Transverse colon (tissue), 4 donors: ENCODE measurements at regions not wholly inside any gene's neighbourhood (a gene's known extent, or its start where the extent isn't known, plus 50 kb on each side); places are given as distances from the start of the nearest gene placed in this dataset.
"Not testable (repeated sequence)": the region's sequence is repeated elsewhere in the genome, so short reads cannot be mapped to it uniquely, and the experiment has no call there.

Source experiments
- DNase-seq: peaks from one replicate; pipeline ENCODE4 v3.0.0-alpha.2; 2019
- H3K27ac ChIP-seq, 4 donors: fragments of 200-600 bp; sonication (generic); 2 replicates each; pipeline ENCODE4 v1.5.1; 2016 to 2018; ENCODE audit warnings: inconsistent platforms in 4 of 4
- H3K27me3 ChIP-seq: fragments of 200-600 bp; sonication (generic); 2 replicates; pipeline ENCODE4 v1.5.1; 2017; ENCODE audit warnings: inconsistent platforms
- H3K36me3 ChIP-seq, 4 donors: fragments of 200-600 bp; sonication (generic); 2 replicates each; pipeline ENCODE4 v1.5.1; 2017 to 2019; ENCODE audit warnings: inconsistent platforms in 4 of 4
- H3K4me1 ChIP-seq, 4 donors: fragments of 200-600 bp; sonication (generic); 2 replicates each; pipeline ENCODE4 v1.5.1; 2017 to 2020; ENCODE audit warnings: inconsistent platforms in 4 of 4
- H3K4me3 ChIP-seq, 4 donors: fragments of 200-600 bp; sonication (generic); 1 replicate in 1 of 4; 2 replicates in 3 of 4; pipeline versions ENCODE4 v1.5.1 to v1.6.1; 2017 to 2019; ENCODE audit warnings: inconsistent platforms in 4 of 4
- H3K9me3 ChIP-seq, 2 donors: fragments of 200-600 bp; sonication (generic); 2 replicates each; pipeline ENCODE4 v1.5.1; 2017 to 2019; ENCODE audit warnings: inconsistent platforms in 2 of 2
- CTCF ChIP-seq, 5 experiments: fragments of 200-600 bp in 3 of 5; fragments of 450-650 bp in 2 of 5; sonication (generic) in 3 of 5; IDR thresholded peaks; 1 replicate in 2 of 5; 2 replicates in 3 of 5; pipeline ENCODE4 v1.5.1; 2016 to 2017; ENCODE audit warnings: antibody characterized with exemption in 5 of 5, inconsistent platforms in 3 of 5, mild to moderate bottlenecking in 2 of 5, moderate library complexity in 1 of 5
- EP300 ChIP-seq: sonication (generic); formaldehyde crosslinking; IDR thresholded peaks from one replicate; pipeline ENCODE4 v1.6.1; 2017; ENCODE audit warnings: antibody characterized with exemption, low read depth
- POLR2A ChIP-seq: fragments of 450-650 bp; IDR thresholded peaks from one replicate; pipeline ENCODE4 v1.6.1; 2016; ENCODE audit warnings: antibody characterized with exemption, mild to moderate bottlenecking, moderate library complexity
- POLR2AphosphoS5 ChIP-seq, 3 donors: sonication (generic); formaldehyde crosslinking; IDR thresholded peaks; one replicate each; pipeline ENCODE4 v1.6.1; 2016; ENCODE audit warnings: antibody characterized with exemption in 3 of 3
- WGBS, 2 donors: methylation state at CpG; one replicate each; pipeline ENCODE4 v1.1.5; 2018; ENCODE audit warnings: low coverage in 1 of 2; 5-methylcytosine and 5-hydroxymethylcytosine counted together
- in situ Hi-C, 4 donors: fragments of 200-750 bp; cut with MboI; loops; one replicate each; pipeline versions ENCODE4 v1.15.0 to v1.15.1; 2017; ENCODE audit warnings: low sequenced_read_pairs in 3 of 4, low pct_ligation_motif_present in 1 of 4, low pct_unique_long_range_greater_than_20kb in 1 of 4
- intact Hi-C: fragments of 100-400 bp; cut with DNase I; formaldehyde crosslinking; loops from one replicate; pipeline ENCODE4 v1.15.1; 2023; ENCODE audit warnings: low total_unique reads

- no peaks in the 10 kb centered on the region for H3K4me1 ChIP-seq
- intact Hi-C loops (no loop called here), in situ Hi-C loops (no loop called here)
- no peaks in the 10 kb centered on the region for H3K9me3 ChIP-seq
- H3K27ac ChIP-seq, result no peak overlapping the region
- whole genome bisulfite sequencing, 2 donors, result 90 to 93% methylated on average over 3 of the region's 3 CpGs
- no peaks in the 10 kb centered on the region for H3K27me3 ChIP-seq
- no peaks in the 10 kb centered on the region for H3K36me3 ChIP-seq
- no peak overlapping the region for H3K4me3 ChIP-seq
- no peak for DNase-seq
- TF ChIP-seq CTCF (IDR thresholded peaks at IDR 0.05) (no peak), POLR2AphosphoS5 (IDR thresholded peaks at IDR 0.05) (no peak), POLR2A (no peak), EP300 (no peak)
Measured at GRCh38 chr20:57974863-57975262, 253.6 kb downstream of the ANKRD60 start.

GRCh38 chr20:57973886-57974285, 254.6 kb downstream of the ANKRD60 start:
- TF ChIP-seq POLR2AphosphoS5 (IDR thresholded peaks at IDR 0.05) (no peak), EP300 (no peak), POLR2A (no peak), CTCF (IDR thresholded peaks at IDR 0.05) (no peak)
- in situ Hi-C loops, result no loop called here
- Histone ChIP-seq H3K27me3 (no peaks in the 10 kb centered on the region), H3K4me1 (no peaks in the 10 kb centered on the region), H3K36me3 (no peaks in the 10 kb centered on the region), H3K4me3 (no peak overlapping the region), H3K27ac (no peak overlapping the region), H3K9me3 (no peaks in the 10 kb centered on the region)
- intact Hi-C loops, result no loop called here
- no peak for DNase-seq
- WGBS, 2 donors, result 82% methylated on average over 3 of the region's 3 CpGs; no CpG with 5 or more reads in 1 of the 2 donors

GRCh38 chr20:57971583-57971982, 256.9 kb downstream of the ANKRD60 start:
- H3K4me3 ChIP-seq, DNase-seq, H3K9me3 ChIP-seq, in situ Hi-C loops, H3K27me3 ChIP-seq, H3K36me3 ChIP-seq, H3K4me1 ChIP-seq, H3K27ac ChIP-seq, intact Hi-C loops: not testable (repeated sequence)
- WGBS, 2 donors, result 67 to 94% methylated on average over 1 of the region's 1 CpG

GRCh38 chr20:57970856-57971255, 257.6 kb downstream of the ANKRD60 start:
- H3K27ac ChIP-seq, result no peak overlapping the region
- H3K27me3 ChIP-seq, result no peaks in the 10 kb centered on the region
- 65 to 71% methylated on average over 2 to 6 of the region's 6 CpGs for WGBS, 2 donors
- H3K9me3 ChIP-seq, result no peaks in the 10 kb centered on the region
- intact Hi-C loops (no loop called here), in situ Hi-C loops (no loop called here)
- no peaks in the 10 kb centered on the region for H3K36me3 ChIP-seq
- H3K4me3 ChIP-seq, result no peak overlapping the region
- no peaks in the 10 kb centered on the region for H3K4me1 ChIP-seq
- no peak for TF ChIP-seq POLR2A
- no peak for TF ChIP-seq EP300
- TF ChIP-seq POLR2AphosphoS5 (IDR thresholded peaks at IDR 0.05), result no peak
- DNase-seq, result no peak

- Histone ChIP-seq H3K9me3 (no peaks in the 10 kb centered on the region), H3K27me3 (no peaks in the 10 kb centered on the region), H3K27ac (no peak overlapping the region), H3K36me3 (no peaks in the 10 kb centered on the region), H3K4me1 (no peaks in the 10 kb centered on the region), H3K4me3 (no peak overlapping the region)
- in situ Hi-C loops (no loop called here), intact Hi-C loops (no loop called here)
- no peak for DNase-seq
- 77 to 100% methylated on average over 1 to 3 of the region's 5 CpGs for WGBS, 2 donors
- TF ChIP-seq POLR2AphosphoS5 (IDR thresholded peaks at IDR 0.05) (no peak), EP300 (no peak), CTCF (IDR thresholded peaks at IDR 0.05) (no peak), POLR2A (no peak)
Measured at GRCh38 chr20:57970116-57970515, 258.3 kb downstream of the ANKRD60 start.
